ENCODE measurements at regions not wholly inside any gene's neighbourhood (a gene's known extent, or its start where the extent isn't known, plus 50 kb on each side); places are given as distances from the start of the nearest gene placed in this dataset.

DNA sequence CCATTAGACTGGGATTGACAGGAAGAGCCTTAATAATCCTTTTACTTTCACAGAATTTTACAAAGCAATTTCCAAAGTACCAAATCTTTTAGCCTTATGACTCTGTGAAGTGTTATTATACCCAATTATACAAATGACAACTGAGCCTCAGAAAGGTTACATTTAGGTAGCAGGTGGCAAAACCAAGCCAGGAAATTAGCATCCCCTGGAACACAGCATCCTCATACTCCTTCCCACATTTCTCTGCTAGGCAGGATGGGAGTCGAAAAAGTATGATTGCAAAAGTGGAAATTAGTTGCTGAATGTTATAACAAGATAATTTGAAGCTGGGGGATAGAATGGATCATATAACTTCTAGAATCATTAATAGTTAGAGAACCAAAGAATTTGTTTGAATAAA, 359.7 kb upstream of the PDGFD start:
- FAIRE-seq (no peak), DNase-seq (ENCODE audit: insufficient read length, low spot score) (no peak)
- no peak for TF ChIP-seq POLR2AphosphoS5 (IDR thresholded peaks at IDR 0.05; ENCODE audit: low read depth, low read length)
- TF ChIP-seq TAF1 (IDR thresholded peaks at IDR 0.05; ENCODE audit: low read depth, low read length): no peak
- no peak for TF ChIP-seq PAX5 (IDR thresholded peaks at IDR 0.05; ENCODE audit: insufficient read depth, low read length, severe bottlenecking)
- TF ChIP-seq POLR2A (IDR thresholded peaks at IDR 0.05; ENCODE audit: low read depth, low read length): no peak
- TF ChIP-seq POU2F2 (IDR thresholded peaks at IDR 0.05; ENCODE audit: low read depth, low read length): no peak
- TF ChIP-seq SPI1 (IDR thresholded peaks at IDR 0.05; ENCODE audit: low read depth, low read length): no peak

- FAIRE-seq (no peak), DNase-seq (ENCODE audit: insufficient read length, low spot score) (no peak)
- no peak for TF ChIP-seq TAF1 (IDR thresholded peaks at IDR 0.05; ENCODE audit: low read depth, low read length)
- TF ChIP-seq SPI1 (IDR thresholded peaks at IDR 0.05; ENCODE audit: low read depth, low read length): no peak
- TF ChIP-seq POU2F2 (IDR thresholded peaks at IDR 0.05; ENCODE audit: low read depth, low read length): no peak
- no peak for TF ChIP-seq POLR2A (IDR thresholded peaks at IDR 0.05; ENCODE audit: low read depth, low read length)
- TF ChIP-seq POLR2AphosphoS5 (IDR thresholded peaks at IDR 0.05; ENCODE audit: low read depth, low read length): no peak
- no peak for TF ChIP-seq PAX5 (IDR thresholded peaks at IDR 0.05; ENCODE audit: insufficient read depth, low read length, severe bottlenecking)
These were observed 358.7 kb upstream of the PDGFD start for GRCh38 chr11:104522650-104523049.

DNA sequence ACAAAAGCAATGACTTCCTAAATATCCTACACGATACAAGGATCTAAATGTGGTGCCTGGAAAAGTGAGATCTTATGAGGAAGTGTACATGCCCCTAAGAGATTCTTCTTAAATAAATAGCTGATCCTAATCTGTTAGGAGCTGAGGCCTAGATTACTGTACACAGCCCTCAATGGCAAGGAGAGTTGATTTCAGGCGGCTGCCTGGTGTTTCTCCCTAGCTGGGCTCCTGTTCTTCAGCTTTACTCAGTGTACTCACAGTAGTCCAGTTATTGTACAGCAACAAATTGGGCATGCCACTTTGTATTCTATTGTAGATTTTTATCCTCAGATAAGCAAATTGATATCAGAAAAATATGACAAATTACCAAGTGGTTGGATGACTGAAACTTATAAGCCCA, 358.2 kb upstream of the PDGFD start:
- TF ChIP-seq POLR2A (IDR thresholded peaks at IDR 0.05; ENCODE audit: low read depth, low read length) (no peak), POLR2AphosphoS5 (IDR thresholded peaks at IDR 0.05; ENCODE audit: low read depth, low read length) (no peak), TAF1 (IDR thresholded peaks at IDR 0.05; ENCODE audit: low read depth, low read length) (no peak), SPI1 (IDR thresholded peaks at IDR 0.05; ENCODE audit: low read depth, low read length) (no peak), POU2F2 (IDR thresholded peaks at IDR 0.05; ENCODE audit: low read depth, low read length) (no peak), PAX5 (IDR thresholded peaks at IDR 0.05; ENCODE audit: insufficient read depth, low read length, severe bottlenecking) (no peak)
- DNase-seq (ENCODE audit: insufficient read length, low spot score) (no peak), FAIRE-seq (no peak)

GRCh38 chr11:104510169-104510568, 346.2 kb upstream of the PDGFD start:
- DNase-seq (ENCODE audit: insufficient read length, low spot score) (no peak), FAIRE-seq (no peak)
- TF ChIP-seq POU2F2 (IDR thresholded peaks at IDR 0.05; ENCODE audit: low read depth, low read length): no peak
- TF ChIP-seq TAF1 (IDR thresholded peaks at IDR 0.05; ENCODE audit: low read depth, low read length): no peak
- no peak for TF ChIP-seq PAX5 (IDR thresholded peaks at IDR 0.05; ENCODE audit: insufficient read depth, low read length, severe bottlenecking)

GRCh38 chr11:104490182-104490581, 326.2 kb upstream of the PDGFD start:
- TF ChIP-seq POLR2AphosphoS5 (IDR thresholded peaks at IDR 0.05; ENCODE audit: low read depth, low read length): no peak
- TF ChIP-seq POU2F2 (IDR thresholded peaks at IDR 0.05; ENCODE audit: low read depth, low read length): no peak
- no peak for TF ChIP-seq POLR2A (IDR thresholded peaks at IDR 0.05; ENCODE audit: low read depth, low read length)
- no peak for TF ChIP-seq PAX5 (IDR thresholded peaks at IDR 0.05; ENCODE audit: insufficient read depth, low read length, severe bottlenecking)
- no peak for TF ChIP-seq TAF1 (IDR thresholded peaks at IDR 0.05; ENCODE audit: low read depth, low read length)
- TF ChIP-seq SPI1 (IDR thresholded peaks at IDR 0.05; ENCODE audit: low read depth, low read length): no peak
- DNase-seq (ENCODE audit: insufficient read length, low spot score) (no peak), FAIRE-seq (no peak)

- DNase-seq (ENCODE audit: insufficient read length, low spot score) (no peak), FAIRE-seq (no peak)
- TF ChIP-seq POLR2A (IDR thresholded peaks at IDR 0.05; ENCODE audit: low read depth, low read length) (no peak), PAX5 (IDR thresholded peaks at IDR 0.05; ENCODE audit: insufficient read depth, low read length, severe bottlenecking) (no peak), POU2F2 (IDR thresholded peaks at IDR 0.05; ENCODE audit: low read depth, low read length) (no peak), TAF1 (IDR thresholded peaks at IDR 0.05; ENCODE audit: low read depth, low read length) (no peak), SPI1 (IDR thresholded peaks at IDR 0.05; ENCODE audit: low read depth, low read length) (no peak), POLR2AphosphoS5 (IDR thresholded peaks at IDR 0.05; ENCODE audit: low read depth, low read length) (no peak)
These were observed 324.6 kb upstream of the PDGFD start for GRCh38 chr11:104488561-104488960.

DNA sequence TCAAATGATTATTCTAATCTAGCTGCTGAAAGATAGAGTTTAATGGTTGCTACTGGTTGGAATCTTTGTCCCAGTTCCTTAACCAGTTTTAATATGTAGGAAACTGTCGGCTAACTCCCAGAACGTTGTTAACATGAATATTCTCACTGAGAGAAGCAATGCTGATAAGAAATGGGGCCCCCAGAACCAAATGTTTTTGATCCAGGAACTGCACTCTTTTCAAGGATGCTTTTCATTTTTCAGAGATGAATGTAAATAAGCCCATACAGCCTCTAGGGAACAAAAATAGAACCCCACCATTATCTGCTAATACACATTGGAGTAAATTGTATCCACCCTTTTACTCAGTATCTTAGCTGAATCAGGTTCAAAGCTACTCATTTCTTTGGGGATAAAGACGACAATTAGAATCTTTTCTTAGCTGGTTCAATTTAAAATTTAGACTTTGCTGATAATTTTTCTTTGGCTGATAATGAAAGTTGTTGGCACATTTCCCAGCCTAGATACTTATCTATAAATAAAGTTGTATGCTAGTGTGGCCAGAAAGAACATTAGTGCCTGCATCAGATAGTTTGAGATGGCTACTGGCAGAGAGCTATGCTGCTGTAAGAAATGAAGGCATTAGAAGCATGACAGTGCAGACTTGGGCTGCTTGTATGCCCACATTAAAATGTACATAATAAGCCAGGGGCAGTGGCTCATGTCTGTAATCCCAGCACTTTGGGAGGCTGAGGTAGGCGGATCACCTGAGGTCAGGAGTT, 323.3 kb upstream of the PDGFD start:
- no peak for DNase-seq (ENCODE audit: insufficient read length, low spot score)
- TF ChIP-seq TAF1 (IDR thresholded peaks at IDR 0.05; ENCODE audit: low read depth, low read length) (no peak), POU2F2 (IDR thresholded peaks at IDR 0.05; ENCODE audit: low read depth, low read length) (no peak), SPI1 (IDR thresholded peaks at IDR 0.05; ENCODE audit: low read depth, low read length) (no peak), PAX5 (IDR thresholded peaks at IDR 0.05; ENCODE audit: insufficient read depth, low read length, severe bottlenecking) (no peak), POLR2A (IDR thresholded peaks at IDR 0.05; ENCODE audit: low read depth, low read length) (no peak), POLR2AphosphoS5 (IDR thresholded peaks at IDR 0.05; ENCODE audit: low read depth, low read length) (no peak)
- no peak for FAIRE-seq

GRCh38 chr11:104484804-104485554, 321.0 kb upstream of the PDGFD start:
- DNase-seq (ENCODE audit: insufficient read length, low spot score) (no peak), FAIRE-seq (no peak)
- no peak for TF ChIP-seq PAX5 (IDR thresholded peaks at IDR 0.05; ENCODE audit: insufficient read depth, low read length, severe bottlenecking)

DNA sequence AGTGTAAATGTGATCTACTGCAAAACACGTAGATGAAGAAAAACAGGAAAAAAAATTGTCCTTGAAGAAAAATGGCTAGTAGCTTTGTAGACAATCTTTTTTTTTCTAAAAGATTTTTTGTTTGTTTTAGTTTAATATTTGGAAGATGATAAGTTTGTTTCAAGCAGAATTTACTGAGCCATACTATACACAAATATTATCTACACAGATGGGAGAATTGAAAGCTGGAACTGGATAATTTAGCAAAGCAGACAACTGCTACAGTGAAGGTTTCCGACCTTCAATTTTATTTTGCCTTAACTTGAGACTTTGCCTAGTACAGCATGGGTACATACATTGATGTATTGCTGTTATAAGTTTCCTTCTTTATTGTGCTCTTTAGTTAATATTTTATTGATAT, 313.0 kb upstream of the PDGFD start:
- TF ChIP-seq POU2F2 (IDR thresholded peaks at IDR 0.05; ENCODE audit: low read depth, low read length): no peak
- no peak for TF ChIP-seq PAX5 (IDR thresholded peaks at IDR 0.05; ENCODE audit: insufficient read depth, low read length, severe bottlenecking)
- no peak for TF ChIP-seq TAF1 (IDR thresholded peaks at IDR 0.05; ENCODE audit: low read depth, low read length)
- no peak for TF ChIP-seq SPI1 (IDR thresholded peaks at IDR 0.05; ENCODE audit: low read depth, low read length)

DNA sequence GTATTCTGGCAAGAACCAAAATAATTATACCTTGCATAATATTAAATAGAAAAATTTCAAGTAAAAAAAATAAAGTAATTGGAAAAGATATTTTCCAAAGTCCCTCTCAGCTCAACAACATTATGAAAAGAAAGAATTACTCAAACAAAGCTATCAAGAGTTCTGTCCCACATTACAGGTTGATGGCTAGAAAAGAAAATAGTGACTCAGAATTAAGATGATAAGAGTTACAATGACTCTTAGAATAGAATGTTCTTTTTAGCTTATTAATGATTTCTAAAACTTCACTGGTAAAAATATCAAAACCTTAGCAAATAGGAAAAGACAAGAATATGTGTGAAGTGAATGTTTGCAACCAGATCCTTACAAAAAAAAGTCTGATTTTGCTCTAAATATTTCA, 312.5 kb upstream of the PDGFD start:
- FAIRE-seq (no peak), DNase-seq (ENCODE audit: insufficient read length, low spot score) (no peak)
- TF ChIP-seq POLR2AphosphoS5 (IDR thresholded peaks at IDR 0.05; ENCODE audit: low read depth, low read length) (no peak), PAX5 (IDR thresholded peaks at IDR 0.05; ENCODE audit: insufficient read depth, low read length, severe bottlenecking) (no peak), TAF1 (IDR thresholded peaks at IDR 0.05; ENCODE audit: low read depth, low read length) (no peak), SPI1 (IDR thresholded peaks at IDR 0.05; ENCODE audit: low read depth, low read length) (no peak)

More for the DNA sequence above, 313.0 kb upstream of the PDGFD start:
- DNase-seq (ENCODE audit: insufficient read length, low spot score) (no peak), FAIRE-seq (no peak)

All from GM12891 (cell line).